GM12873 (cell line): ENCODE measurements at regions not wholly inside any gene's neighbourhood (a gene's known extent, or its start where the extent isn't known, plus 50 kb on each side); places are given as distances from the start of the nearest gene placed in this dataset.

ENCODE experiments used
- CTCF ChIP-seq: IDR thresholded peaks from 2 replicates; pipeline ENCODE4 v1.5.1; 2012; ENCODE audit warnings: low read depth, mild to moderate bottlenecking, moderate library complexity, low read length, control low read depth; ENCODE audit not compliant: insufficient read depth; ENCODE audit errors: missing control alignments

DNA sequence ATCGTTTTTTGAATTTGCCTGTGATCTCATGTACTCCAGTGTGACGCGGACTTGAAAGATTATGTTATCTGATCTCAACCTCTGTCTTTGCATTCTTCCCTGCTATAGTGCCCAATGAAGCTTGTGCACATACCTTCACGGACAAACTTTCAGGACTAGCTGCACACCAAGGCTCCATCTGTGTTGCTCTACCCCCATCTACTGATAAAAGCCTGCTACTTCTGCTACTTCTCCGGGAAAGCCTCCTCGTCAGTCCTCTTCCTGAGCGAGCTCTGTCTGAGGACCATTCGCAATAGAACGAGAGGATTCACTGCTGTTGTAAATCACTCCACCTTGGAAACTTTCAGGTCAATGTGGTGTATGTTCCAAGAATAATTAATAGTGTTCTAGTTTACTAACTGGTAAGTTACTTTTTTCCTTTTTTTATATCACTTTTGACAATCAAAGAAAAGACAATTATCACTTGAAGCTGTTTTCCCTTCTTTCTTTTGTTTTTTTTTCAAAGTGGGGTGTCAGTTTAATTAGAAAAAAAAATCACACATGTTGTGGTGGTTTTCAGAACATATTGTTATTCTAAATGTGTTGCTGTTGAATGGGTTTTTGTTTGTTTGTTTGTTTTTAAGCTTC, 217.6 kb downstream of the ARRDC4 start:
- peak; percentile 61 for TF ChIP-seq CTCF

DNA sequence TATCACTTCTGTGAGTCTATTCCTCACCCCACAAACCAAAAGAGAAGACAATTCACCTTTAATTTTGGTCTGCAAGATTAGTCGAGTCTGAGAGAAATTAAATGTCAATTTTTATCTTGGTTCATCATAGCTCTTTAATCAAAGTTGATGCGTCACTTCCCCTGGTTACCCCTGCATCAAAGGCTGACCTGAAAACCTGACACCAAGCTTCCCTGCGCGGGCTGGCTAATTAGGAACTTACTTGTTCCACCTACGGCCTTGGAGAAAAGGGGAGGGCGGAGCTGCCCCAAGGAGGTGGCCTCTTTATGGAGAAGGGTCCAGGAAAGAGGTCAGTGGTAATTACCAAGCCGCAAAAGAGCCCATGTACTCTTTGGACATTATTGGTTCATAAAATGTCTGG, 218.4 kb downstream of the ARRDC4 start:
- no peak for TF ChIP-seq CTCF

DNA sequence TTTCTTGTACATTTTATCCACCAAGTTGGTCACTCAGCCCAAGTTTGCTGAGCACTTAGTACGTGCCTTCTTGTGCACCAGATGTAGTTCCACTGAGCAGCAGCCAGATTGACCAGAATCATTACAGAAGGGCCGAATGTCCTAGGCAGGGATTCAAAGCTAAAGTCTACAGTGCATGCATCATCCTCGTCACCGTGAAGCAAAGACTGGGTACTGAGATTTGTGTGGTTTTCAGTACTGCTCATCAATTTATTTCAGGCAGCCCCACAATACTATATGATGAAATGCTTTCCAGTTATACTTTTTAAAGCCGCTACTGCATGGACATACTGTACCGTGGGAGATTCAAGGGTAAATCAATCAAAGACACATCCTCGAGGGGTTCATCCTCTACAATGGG, 227.0 kb downstream of the ARRDC4 start:
- no peak for TF ChIP-seq CTCF

DNA sequence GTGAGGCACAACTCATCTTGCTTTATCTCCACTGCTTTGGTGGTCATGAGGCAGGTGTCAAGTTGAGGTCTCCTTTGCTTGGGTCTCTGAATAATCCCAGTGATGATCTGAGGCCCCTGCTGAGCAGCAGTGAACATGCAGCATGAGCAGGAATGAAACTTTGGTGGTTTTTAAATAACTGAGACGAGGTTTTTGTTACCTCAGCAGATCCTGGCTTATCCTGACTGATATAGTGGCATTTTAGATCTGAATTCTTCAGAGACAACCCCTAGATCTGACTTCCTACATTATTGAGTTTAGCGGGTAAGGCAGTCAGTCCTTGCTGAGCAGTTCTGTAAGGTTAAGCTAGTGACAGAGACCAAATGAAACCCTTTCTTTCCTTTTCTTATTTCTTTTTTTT, 230.4 kb downstream of the ARRDC4 start:
- no peak for TF ChIP-seq CTCF

- TF ChIP-seq CTCF, result no peak
Measured at GRCh38 chr15:98195796-98196195, 235.3 kb downstream of the ARRDC4 start.

GRCh38 chr15:98196371-98196770, 235.9 kb downstream of the ARRDC4 start:
- no peak for TF ChIP-seq CTCF

- TF ChIP-seq CTCF, result no peak
Measured at GRCh38 chr15:98202256-98202655, 241.8 kb downstream of the ARRDC4 start.
